Skin epidermis (tissue), 12 donors: ENCODE measurements at regions not wholly inside any gene's neighbourhood (a gene's known extent, or its start where the extent isn't known, plus 50 kb on each side); places are given as distances from the start of the nearest gene placed in this dataset.
"Not testable (repeated sequence)": the region's sequence is repeated elsewhere in the genome, so short reads cannot be mapped to it uniquely, and the experiment has no call there.

Source experiments
- H3K27ac ChIP-seq, 21 experiments: fragments of 200-600 bp; sonication (generic) in 11 of 21; one replicate each; pipeline ENCODE4 v1.5.0; 2020; ENCODE audit warnings: mild to moderate bottlenecking in 3 of 21, inconsistent platforms in 2 of 21, moderate library complexity in 2 of 21
- H3K4me3 ChIP-seq, 7 experiments: fragments of 200-600 bp; sonication (generic) in 2 of 7; one replicate each; pipeline ENCODE4 v1.5.0; 2020; ENCODE audit warnings: inconsistent platforms in 2 of 7, mild to moderate bottlenecking in 2 of 7, moderate library complexity in 1 of 7

GRCh38 chr1:221272940-221273339 is 393.7 kb downstream of the HLX start:
- Histone ChIP-seq H3K4me3 (no peak overlapping the region), H3K27ac (no peak overlapping the region)

- Histone ChIP-seq H3K27ac (no peak overlapping the region), H3K4me3 (no peak overlapping the region)
Observed at GRCh38 chr1:221274373-221274772, 395.1 kb downstream of the HLX start.

- H3K27ac ChIP-seq, result no peak overlapping the region
- H3K4me3 ChIP-seq, result no peak overlapping the region
Observed at GRCh38 chr1:221276896-221277409, 397.7 kb downstream of the HLX start.

- Histone ChIP-seq H3K27ac (no peak overlapping the region), H3K4me3 (no peak overlapping the region)
Observed at GRCh38 chr1:221279146-221279545, 399.9 kb downstream of the HLX start.

GRCh38 chr1:221283532-221283931 is 404.3 kb downstream of the HLX start:
- Histone ChIP-seq H3K4me3 (no peak overlapping the region), H3K27ac (peak overlapping the region in 3 of 21 experiments; percentile 35 to 47 (median 39))

- H3K4me3 ChIP-seq, result no peak overlapping the region
- H3K27ac ChIP-seq, result peak overlapping the region in 2 of 21 experiments; percentile 39 to 47
Observed at GRCh38 chr1:221284028-221284427, 404.8 kb downstream of the HLX start.

- H3K27ac ChIP-seq, result not testable (repeated sequence)
Observed at GRCh38 chr1:221284991-221285390, 405.7 kb downstream of the HLX start.

GRCh38 chr1:221285458-221286210 is 406.4 kb downstream of the HLX start:
- H3K27ac ChIP-seq, H3K4me3 ChIP-seq: not testable (repeated sequence)

More at GRCh38 chr1:221284991-221285390, 405.7 kb downstream of the HLX start:
- H3K4me3 ChIP-seq, result not testable (repeated sequence)

- Histone ChIP-seq H3K4me3 (no peak overlapping the region), H3K27ac (no peak overlapping the region)
Observed at GRCh38 chr1:221286399-221286798, 407.2 kb downstream of the HLX start.

- H3K4me3 ChIP-seq, result no peak overlapping the region
- no peak overlapping the region for H3K27ac ChIP-seq
Observed at GRCh38 chr1:221289103-221289502, 409.9 kb downstream of the HLX start.

GRCh38 chr1:221290669-221291068 is 411.4 kb downstream of the HLX start:
- no peak overlapping the region for H3K27ac ChIP-seq
- H3K4me3 ChIP-seq, result no peak overlapping the region

GRCh38 chr1:221291113-221291512 is 411.9 kb downstream of the HLX start:
- H3K4me3 ChIP-seq, result no peak overlapping the region
- no peak overlapping the region for H3K27ac ChIP-seq

- no peak overlapping the region for H3K27ac ChIP-seq
- H3K4me3 ChIP-seq, result no peak overlapping the region
Observed at GRCh38 chr1:221292652-221293051, 413.4 kb downstream of the HLX start.

GRCh38 chr1:221294242-221294641 is 415.0 kb downstream of the HLX start:
- Histone ChIP-seq H3K4me3 (no peak overlapping the region), H3K27ac (no peak overlapping the region)

GRCh38 chr1:221302357-221302756 is 423.1 kb downstream of the HLX start:
- no peak overlapping the region for H3K4me3 ChIP-seq
- H3K27ac ChIP-seq, result no peak overlapping the region

GRCh38 chr1:221302810-221303209 is 423.6 kb downstream of the HLX start:
- no peak overlapping the region for H3K27ac ChIP-seq
- H3K4me3 ChIP-seq, result no peak overlapping the region

- Histone ChIP-seq H3K27ac (no peak overlapping the region), H3K4me3 (no peak overlapping the region)
Observed at GRCh38 chr1:221303623-221304022, 424.4 kb downstream of the HLX start.

GRCh38 chr1:221306239-221306638 is 427.0 kb downstream of the HLX start:
- Histone ChIP-seq H3K27ac (no peak overlapping the region), H3K4me3 (no peak overlapping the region)

GRCh38 chr1:221308534-221309511 is 429.6 kb downstream of the HLX start:
- H3K27ac ChIP-seq, result no peak overlapping the region
- no peak overlapping the region for H3K4me3 ChIP-seq

- Histone ChIP-seq H3K4me3 (no peak overlapping the region), H3K27ac (no peak overlapping the region)
Observed at GRCh38 chr1:221309723-221310122, 430.5 kb downstream of the HLX start.

- no peak overlapping the region for H3K4me3 ChIP-seq
- no peak overlapping the region for H3K27ac ChIP-seq
Observed at GRCh38 chr1:221310180-221310579, 430.9 kb downstream of the HLX start.
